A549 (cell line): ENCODE measurements at regions not wholly inside any gene's neighbourhood (a gene's known extent, or its start where the extent isn't known, plus 50 kb on each side); places are given as distances from the start of the nearest gene placed in this dataset.

Experiments
- CHD2 ChIP-seq: fragments of 150-350 bp; IDR thresholded peaks from 2 replicates; pipeline ENCODE4 v1.6.1; 2014; ENCODE audit warnings: low read length; ENCODE audit not compliant: partially characterized antibody
- EHF ChIP-seq: fragments of 250-450 bp; sonication (Bioruptor Pico); IDR thresholded peaks from 2 replicates; pipeline ENCODE4 v1.5.0; 2020; ENCODE audit warnings: mild to moderate bottlenecking
- ESRRA ChIP-seq: fragments of 150-350 bp; IDR thresholded peaks from 2 replicates; pipeline ENCODE4 v1.6.1; 2014; ENCODE audit warnings: mild to moderate bottlenecking, low read length, borderline replicate concordance
- JUNB ChIP-seq: fragments of >200 bp; sonication (Bioruptor Twin); formaldehyde crosslinking; IDR thresholded peaks from 2 replicates; pipeline ENCODE4 v1.6.1; 2016
- MAX ChIP-seq: IDR thresholded peaks from 2 replicates; pipeline ENCODE4 v1.6.1; 2012
- MAZ ChIP-seq: fragments of 150-350 bp; IDR thresholded peaks from 2 replicates; pipeline ENCODE4 v1.6.1; 2014; ENCODE audit warnings: antibody characterized with exemption, low read depth, low read length, borderline replicate concordance
- POLR2A ChIP-seq: IDR thresholded peaks from 2 replicates; pipeline ENCODE4 v1.6.1; 2012; ENCODE audit warnings: mild to moderate bottlenecking, low read length
- RCOR1 ChIP-seq: fragments of 150-350 bp; IDR thresholded peaks from 2 replicates; pipeline ENCODE4 v1.6.1; 2014; ENCODE audit warnings: antibody characterized with exemption, low read length, low read depth
- RFX5 ChIP-seq: fragments of 450-650 bp; IDR thresholded peaks from 2 replicates; pipeline ENCODE4 v1.7.1; 2014; ENCODE audit warnings: antibody characterized with exemption, mild to moderate bottlenecking, moderate library complexity
- RNF2 ChIP-seq: fragments of 200-600 bp; sonication (generic); IDR thresholded peaks from 2 replicates; pipeline ENCODE4 v1.6.1; 2016; ENCODE audit warnings: low read depth, mild to moderate bottlenecking, antibody characterized with exemption, moderate library complexity, borderline replicate concordance
- TF ChIP-seq, protein P1 (sequence below): fragments of >200 bp; sonication (Bioruptor Twin); formaldehyde crosslinking; IDR thresholded peaks from 3 replicates; pipeline ENCODE4 v1.5.1; 2016
- TF ChIP-seq, protein P2 (sequence below): IDR thresholded peaks from 2 replicates; pipeline ENCODE4 v1.6.1; 2012; ENCODE audit warnings: low read depth, borderline replicate concordance

- no peak for TF ChIP-seq JUNB
- TF ChIP-seq EHF (CRISPR knock-in tag) = no peak
- TF ChIP-seq, protein P1, sequence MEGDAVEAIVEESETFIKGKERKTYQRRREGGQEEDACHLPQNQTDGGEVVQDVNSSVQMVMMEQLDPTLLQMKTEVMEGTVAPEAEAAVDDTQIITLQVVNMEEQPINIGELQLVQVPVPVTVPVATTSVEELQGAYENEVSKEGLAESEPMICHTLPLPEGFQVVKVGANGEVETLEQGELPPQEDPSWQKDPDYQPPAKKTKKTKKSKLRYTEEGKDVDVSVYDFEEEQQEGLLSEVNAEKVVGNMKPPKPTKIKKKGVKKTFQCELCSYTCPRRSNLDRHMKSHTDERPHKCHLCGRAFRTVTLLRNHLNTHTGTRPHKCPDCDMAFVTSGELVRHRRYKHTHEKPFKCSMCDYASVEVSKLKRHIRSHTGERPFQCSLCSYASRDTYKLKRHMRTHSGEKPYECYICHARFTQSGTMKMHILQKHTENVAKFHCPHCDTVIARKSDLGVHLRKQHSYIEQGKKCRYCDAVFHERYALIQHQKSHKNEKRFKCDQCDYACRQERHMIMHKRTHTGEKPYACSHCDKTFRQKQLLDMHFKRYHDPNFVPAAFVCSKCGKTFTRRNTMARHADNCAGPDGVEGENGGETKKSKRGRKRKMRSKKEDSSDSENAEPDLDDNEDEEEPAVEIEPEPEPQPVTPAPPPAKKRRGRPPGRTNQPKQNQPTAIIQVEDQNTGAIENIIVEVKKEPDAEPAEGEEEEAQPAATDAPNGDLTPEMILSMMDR = no peak
- TF ChIP-seq MAX = no peak
- TF ChIP-seq, protein P2, sequence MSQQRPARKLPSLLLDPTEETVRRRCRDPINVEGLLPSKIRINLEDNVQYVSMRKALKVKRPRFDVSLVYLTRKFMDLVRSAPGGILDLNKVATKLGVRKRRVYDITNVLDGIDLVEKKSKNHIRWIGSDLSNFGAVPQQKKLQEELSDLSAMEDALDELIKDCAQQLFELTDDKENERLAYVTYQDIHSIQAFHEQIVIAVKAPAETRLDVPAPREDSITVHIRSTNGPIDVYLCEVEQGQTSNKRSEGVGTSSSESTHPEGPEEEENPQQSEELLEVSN = no peak
- no peak for TF ChIP-seq ESRRA
- no peak for TF ChIP-seq RFX5
- no peak for TF ChIP-seq RCOR1
- no peak for TF ChIP-seq CHD2
- no peak for TF ChIP-seq MAZ
- TF ChIP-seq POLR2A = no peak
- TF ChIP-seq RNF2 = no peak
Measured at GRCh38 chr6:50973464-50973863, 154.8 kb downstream of the TFAP2B start.
